ENCODE measurements at regions not wholly inside any gene's neighbourhood (a gene's known extent, or its start where the extent isn't known, plus 50 kb on each side); places are given as distances from the start of the nearest gene placed in this dataset.

- Histone ChIP-seq H3K9me3 (ENCODE audit: control insufficient read depth in 4 of 4, low read length in 3 of 4) (no peaks in the 10 kb centered on the region), H3K4me1 (ENCODE audit: control insufficient read depth in 4 of 4, insufficient read depth in 4 of 4, low read length in 3 of 4) (no peaks in the 10 kb centered on the region), H3K36me3 (ENCODE audit: control insufficient read depth in 4 of 4, insufficient read depth in 3 of 4, low read depth in 1 of 4, low read length in 3 of 4) (no peaks in the 10 kb centered on the region), H3K27me3 (ENCODE audit: control insufficient read depth in 4 of 4, insufficient read depth in 4 of 4, low read length in 3 of 4) (no peaks in the 10 kb centered on the region), H3K27ac (ENCODE audit: low read depth in 1 of 2, low read length in 2 of 2) (no peak overlapping the region), H3K4me3 (ENCODE audit: low read depth in 1 of 3, low read length in 3 of 3) (no peak overlapping the region), H3K9ac (ENCODE audit: low read depth in 1 of 2, low read length in 2 of 2) (no peak overlapping the region)
- no peak for DNase-seq (ENCODE audit: low spot score)
- TF ChIP-seq SP1 (IDR thresholded peaks at IDR 0.05), result no peak
- peak; percentile 92 for TF ChIP-seq NR2F2 (IDR thresholded peaks at IDR 0.05)
- peak; percentile 32 to 57 for TF ChIP-seq RXRA (IDR thresholded peaks at IDR 0.05)
- TF ChIP-seq, protein P1, sequence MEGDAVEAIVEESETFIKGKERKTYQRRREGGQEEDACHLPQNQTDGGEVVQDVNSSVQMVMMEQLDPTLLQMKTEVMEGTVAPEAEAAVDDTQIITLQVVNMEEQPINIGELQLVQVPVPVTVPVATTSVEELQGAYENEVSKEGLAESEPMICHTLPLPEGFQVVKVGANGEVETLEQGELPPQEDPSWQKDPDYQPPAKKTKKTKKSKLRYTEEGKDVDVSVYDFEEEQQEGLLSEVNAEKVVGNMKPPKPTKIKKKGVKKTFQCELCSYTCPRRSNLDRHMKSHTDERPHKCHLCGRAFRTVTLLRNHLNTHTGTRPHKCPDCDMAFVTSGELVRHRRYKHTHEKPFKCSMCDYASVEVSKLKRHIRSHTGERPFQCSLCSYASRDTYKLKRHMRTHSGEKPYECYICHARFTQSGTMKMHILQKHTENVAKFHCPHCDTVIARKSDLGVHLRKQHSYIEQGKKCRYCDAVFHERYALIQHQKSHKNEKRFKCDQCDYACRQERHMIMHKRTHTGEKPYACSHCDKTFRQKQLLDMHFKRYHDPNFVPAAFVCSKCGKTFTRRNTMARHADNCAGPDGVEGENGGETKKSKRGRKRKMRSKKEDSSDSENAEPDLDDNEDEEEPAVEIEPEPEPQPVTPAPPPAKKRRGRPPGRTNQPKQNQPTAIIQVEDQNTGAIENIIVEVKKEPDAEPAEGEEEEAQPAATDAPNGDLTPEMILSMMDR (IDR thresholded peaks at IDR 0.05; ENCODE audit: low read depth, low read length, missing input control), result no peak
- 65% methylated on average over 4 of the region's 4 CpGs for WGBS
Measured at GRCh38 chr15:47570881-47571640, 146.2 kb upstream of the SEMA6D start.

- Histone ChIP-seq H3K36me3 (ENCODE audit: control insufficient read depth in 4 of 4, insufficient read depth in 3 of 4, low read depth in 1 of 4, low read length in 3 of 4) (no peaks in the 10 kb centered on the region), H3K9ac (ENCODE audit: low read depth in 1 of 2, low read length in 2 of 2) (no peak overlapping the region), H3K4me3 (ENCODE audit: low read depth in 1 of 3, low read length in 3 of 3) (no peak overlapping the region), H3K4me1 (ENCODE audit: control insufficient read depth in 4 of 4, insufficient read depth in 4 of 4, low read length in 3 of 4) (no peaks in the 10 kb centered on the region), H3K27me3 (ENCODE audit: control insufficient read depth in 4 of 4, insufficient read depth in 4 of 4, low read length in 3 of 4) (no peaks in the 10 kb centered on the region), H3K9me3 (ENCODE audit: control insufficient read depth in 4 of 4, low read length in 3 of 4) (no peaks in the 10 kb centered on the region), H3K27ac (ENCODE audit: low read depth in 1 of 2, low read length in 2 of 2) (no peak overlapping the region)
- TF ChIP-seq EGR1 (IDR thresholded peaks at IDR 0.05; ENCODE audit: low read depth in 2 of 2) (no peak), GABPA (IDR thresholded peaks at IDR 0.05 in 1 of 2, conservative IDR thresholded peaks at IDR 0.05 in 1 of 2) (no peak), NR2F2 (IDR thresholded peaks at IDR 0.05) (no peak), FOXA1 (IDR thresholded peaks at IDR 0.05) (no peak), YY1 (IDR thresholded peaks at IDR 0.05) (no peak), TAF1 (conservative IDR thresholded peaks at IDR 0.05) (no peak)
- TF ChIP-seq, protein P2, sequence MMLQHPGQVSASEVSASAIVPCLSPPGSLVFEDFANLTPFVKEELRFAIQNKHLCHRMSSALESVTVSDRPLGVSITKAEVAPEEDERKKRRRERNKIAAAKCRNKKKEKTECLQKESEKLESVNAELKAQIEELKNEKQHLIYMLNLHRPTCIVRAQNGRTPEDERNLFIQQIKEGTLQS (IDR thresholded peaks at IDR 0.05), result no peak
- no peak for DNase-seq (ENCODE audit: low spot score)
Measured at GRCh38 chr15:47573673-47574072, 143.6 kb upstream of the SEMA6D start.

- no peak for DNase-seq (ENCODE audit: low spot score)
- no peaks in the 10 kb centered on the region for H3K9me3 ChIP-seq (ENCODE audit: control insufficient read depth in 4 of 4, low read length in 3 of 4)
- H3K4me1 ChIP-seq (ENCODE audit: control insufficient read depth in 4 of 4, insufficient read depth in 4 of 4, low read length in 3 of 4), result no peaks in the 10 kb centered on the region
- no peak overlapping the region for H3K4me3 ChIP-seq (ENCODE audit: low read depth in 1 of 3, low read length in 3 of 3)
- H3K27ac ChIP-seq (ENCODE audit: low read depth in 1 of 2, low read length in 2 of 2), result no peak overlapping the region
- no peak overlapping the region for H3K9ac ChIP-seq (ENCODE audit: low read depth in 1 of 2, low read length in 2 of 2)
- H3K27me3 ChIP-seq (ENCODE audit: control insufficient read depth in 4 of 4, insufficient read depth in 4 of 4, low read length in 3 of 4), result no peaks in the 10 kb centered on the region
- TF ChIP-seq NR2F2 (IDR thresholded peaks at IDR 0.05), result peak; percentile 23
- no peak for TF ChIP-seq SP1 (IDR thresholded peaks at IDR 0.05)
- no peaks in the 10 kb centered on the region for H3K36me3 ChIP-seq (ENCODE audit: control insufficient read depth in 4 of 4, insufficient read depth in 3 of 4, low read depth in 1 of 4, low read length in 3 of 4)
Measured at GRCh38 chr15:47577000-47577399, 140.3 kb upstream of the SEMA6D start.

DNA sequence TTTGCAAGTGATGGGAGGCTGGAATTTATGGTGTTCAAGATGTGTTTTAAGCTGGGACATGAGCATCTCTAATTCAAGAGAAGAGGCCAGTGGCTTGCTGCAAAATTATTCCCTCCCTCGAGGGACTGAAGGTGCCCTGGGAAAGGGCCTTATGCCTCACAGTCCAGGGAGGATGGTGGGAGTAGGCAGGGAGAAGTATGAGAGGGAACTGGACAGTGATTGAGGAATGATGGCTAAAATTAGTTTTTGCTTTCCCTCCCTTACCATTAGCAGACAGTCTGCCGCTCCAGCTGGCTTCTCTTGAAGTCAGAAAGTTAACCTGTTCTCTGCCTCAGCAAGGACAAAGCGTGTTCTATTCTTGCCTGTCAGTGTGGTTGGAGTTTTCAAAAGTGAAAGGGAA, 139.8 kb upstream of the SEMA6D start:
- H3K9me3 ChIP-seq (ENCODE audit: control insufficient read depth in 4 of 4, low read length in 3 of 4), result no peaks in the 10 kb centered on the region
- no peaks in the 10 kb centered on the region for H3K4me1 ChIP-seq (ENCODE audit: control insufficient read depth in 4 of 4, insufficient read depth in 4 of 4, low read length in 3 of 4)
- no peaks in the 10 kb centered on the region for H3K27me3 ChIP-seq (ENCODE audit: control insufficient read depth in 4 of 4, insufficient read depth in 4 of 4, low read length in 3 of 4)
- H3K27ac ChIP-seq (ENCODE audit: low read depth in 1 of 2, low read length in 2 of 2), result no peak overlapping the region
- no peak overlapping the region for H3K4me3 ChIP-seq (ENCODE audit: low read depth in 1 of 3, low read length in 3 of 3)
- no peak for TF ChIP-seq NR2F2 (IDR thresholded peaks at IDR 0.05)
- TF ChIP-seq, protein P1 (IDR thresholded peaks at IDR 0.05; ENCODE audit: low read depth, low read length, missing input control), result no peak
- TF ChIP-seq RAD21 (IDR thresholded peaks at IDR 0.05), result no peak
- no peak for TF ChIP-seq HNF4A (conservative IDR thresholded peaks at IDR 0.05)
- no peak for TF ChIP-seq FOXA2 (IDR thresholded peaks at IDR 0.05)
- no peak for TF ChIP-seq FOXA1 (IDR thresholded peaks at IDR 0.05)
- TF ChIP-seq EGR1 (IDR thresholded peaks at IDR 0.05; ENCODE audit: low read depth in 2 of 2), result no peak
- TF ChIP-seq HNF4G (IDR thresholded peaks at IDR 0.05), result no peak
- TF ChIP-seq REST (IDR thresholded peaks at IDR 0.05), result no peak
- no peaks in the 10 kb centered on the region for H3K36me3 ChIP-seq (ENCODE audit: control insufficient read depth in 4 of 4, insufficient read depth in 3 of 4, low read depth in 1 of 4, low read length in 3 of 4)
- DNase-seq (ENCODE audit: low spot score), result no peak
- H3K9ac ChIP-seq (ENCODE audit: low read depth in 1 of 2, low read length in 2 of 2), result no peak overlapping the region
- WGBS, result 65% methylated on average over 3 of the region's 3 CpGs
